GM21515 (cell line): ENCODE measurements at regions not wholly inside any gene's neighbourhood (a gene's known extent, or its start where the extent isn't known, plus 50 kb on each side); places are given as distances from the start of the nearest gene placed in this dataset.
A peak's percentile ranks its signal among the peaks of the same experiment; 100 is the strongest.

Experiments used
- ATAC-seq: cut with Tn5 transposase; IDR thresholded peaks from one replicate; pipeline ENCODE4 v1.9.1; 2021; ENCODE audit not compliant: unreplicated experiment

GRCh38 chr2:193336781-193337180 lies 1142.0 kb upstream of the TMEFF2 start:
- ATAC-seq: no peak

- no peak for ATAC-seq
These were observed 1139.7 kb upstream of the TMEFF2 start for GRCh38 chr2:193334401-193334800.

GRCh38 chr2:193333539-193333938 lies 1138.8 kb upstream of the TMEFF2 start:
- no peak for ATAC-seq

- ATAC-seq: no peak
These were observed 1138.2 kb upstream of the TMEFF2 start for GRCh38 chr2:193332941-193333340.

- no peak for ATAC-seq
These were observed 1136.9 kb upstream of the TMEFF2 start for GRCh38 chr2:193331676-193332075.

GRCh38 chr2:193326296-193326695 lies 1131.6 kb upstream of the TMEFF2 start:
- no peak for ATAC-seq

GRCh38 chr2:193315428-193316091 lies 1120.8 kb upstream of the TMEFF2 start:
- ATAC-seq: no peak

- no peak for ATAC-seq
These were observed 1108.7 kb upstream of the TMEFF2 start for GRCh38 chr2:193303464-193303863.

- ATAC-seq: no peak
These were observed 1099.6 kb upstream of the TMEFF2 start for GRCh38 chr2:193294371-193294770.

- ATAC-seq: no peak
These were observed 1084.6 kb upstream of the TMEFF2 start for GRCh38 chr2:193279361-193279760.

GRCh38 chr2:193276988-193277387 lies 1082.3 kb upstream of the TMEFF2 start:
- no peak for ATAC-seq

- no peak for ATAC-seq
These were observed 1081.8 kb upstream of the TMEFF2 start for GRCh38 chr2:193276560-193276959.

- ATAC-seq: no peak
These were observed 1081.3 kb upstream of the TMEFF2 start for GRCh38 chr2:193276069-193276468.

GRCh38 chr2:193272011-193272410 lies 1077.3 kb upstream of the TMEFF2 start:
- no peak for ATAC-seq

GRCh38 chr2:193270816-193271215 lies 1076.1 kb upstream of the TMEFF2 start:
- no peak for ATAC-seq

- ATAC-seq: no peak
These were observed 1072.8 kb upstream of the TMEFF2 start for GRCh38 chr2:193267496-193268002.

- no peak for ATAC-seq
These were observed 1058.3 kb upstream of the TMEFF2 start for GRCh38 chr2:193253014-193253530.

GRCh38 chr2:193251909-193252308 lies 1057.2 kb upstream of the TMEFF2 start:
- no peak for ATAC-seq

GRCh38 chr2:193250389-193250788 lies 1055.7 kb upstream of the TMEFF2 start:
- ATAC-seq: no peak

- peak; percentile 59 for ATAC-seq
These were observed 1046.0 kb upstream of the TMEFF2 start for GRCh38 chr2:193240752-193241151.

GRCh38 chr2:193231634-193232033 lies 1036.9 kb upstream of the TMEFF2 start:
- ATAC-seq: no peak

- no peak for ATAC-seq
These were observed 1033.5 kb upstream of the TMEFF2 start for GRCh38 chr2:193228276-193228675.

GRCh38 chr2:193222454-193222853 lies 1027.7 kb upstream of the TMEFF2 start:
- no peak for ATAC-seq
